GM12878 (cell line): ENCODE measurements at regions not wholly inside any gene's neighbourhood (a gene's known extent, or its start where the extent isn't known, plus 50 kb on each side); places are given as distances from the start of the nearest gene placed in this dataset.

ENCODE experiments used
- ATAC-seq: fragments of 200-7000 bp; cut with Tn5 transposase; 3 replicates; pipeline ENCODE4 v1.9.1; 2020; ENCODE audit warnings: mild to moderate bottlenecking, moderate library complexity
- BruUV-seq: library from RNA; stranded (reverse); fragments of 400-500 nt; replicated peaks from 2 replicates; lab custom pipeline; 2021; lab: Mats Ljungman, UMichigan
- CTCF ChIA-PET: fragments of 300-600 bp; sonication (Branson Sonifier 250); formaldehyde crosslinking; extraction: SDS; loops from one replicate; lab custom pipeline; 2021; ENCODE audit warnings: inconsistent platforms; lab: Yijun Ruan, JAX
- POLR2A ChIA-PET: fragments of 350-600 bp; formaldehyde crosslinking; extraction: SDS; loops from one replicate; lab custom pipeline; 2021; ENCODE audit warnings: inconsistent platforms; lab: Charles Lee
- RAD21 ChIA-PET: fragments of 300-600 bp; sonication (Branson Sonifier 250); formaldehyde crosslinking; loops from one replicate; lab custom pipeline; 2023; ENCODE audit warnings: antibody characterized with exemption; ENCODE audit not compliant: unreplicated experiment; lab: Charles Lee
- SMC1A ChIA-PET: fragments of 300-600 bp; sonication (Branson Sonifier 250); formaldehyde crosslinking; loops from one replicate; lab custom pipeline; 2023; ENCODE audit not compliant: unreplicated experiment, uncharacterized antibody; lab: Charles Lee
- DNase-seq: peaks from one replicate; pipeline ENCODE4 v3.0.0-alpha.2; 2011; ENCODE audit warnings: low read depth, low spot score
- FAIRE-seq: peaks from 3 replicates; lab custom pipeline; 2011; peaks lifted over from hg19 to GRCh38; lab: Jason Lieb, UNC
- H2AFZ ChIP-seq: 2 replicates; pipeline ENCODE4 v1.6.0; 2011; ENCODE audit warnings: low read depth, low read length, control low read depth; ENCODE audit not compliant: control insufficient read depth
- H3K27ac ChIP-seq: 2 replicates; pipeline ENCODE4 v1.5.1; 2011; ENCODE audit warnings: control low read depth; ENCODE audit not compliant: control insufficient read depth, insufficient read depth
- H3K27me3 ChIP-seq, 2 experiments: replicated peaks in 1 of 2; 2 replicates each; pipeline versions ENCODE4 v1.6.0 to v1.6.1; 2011; ENCODE audit warnings: low read length in 1 of 2; ENCODE audit not compliant: control insufficient read depth in 2 of 2, insufficient read depth in 2 of 2
- H3K36me3 ChIP-seq, 2 experiments: 2 replicates each; pipeline ENCODE4 v1.5.1; 2011; ENCODE audit warnings: low read length in 1 of 2; ENCODE audit not compliant: control insufficient read depth in 2 of 2, insufficient read depth in 2 of 2
- H3K4me1 ChIP-seq: 2 replicates; pipeline ENCODE4 v1.6.1; 2011; ENCODE audit warnings: mild to moderate bottlenecking, low read length, moderate library complexity, mixed read lengths; ENCODE audit not compliant: control insufficient read depth, insufficient read depth
- H3K4me2 ChIP-seq: 2 replicates; pipeline ENCODE4 v1.6.0; 2011; ENCODE audit warnings: control low read depth; ENCODE audit not compliant: control insufficient read depth, insufficient read depth
- H3K4me3 ChIP-seq: fragments of 200-600 bp; sonication (generic); 2 replicates; pipeline ENCODE4 v1.5.1; 2016
- H3K79me2 ChIP-seq: 2 replicates; pipeline ENCODE4 v1.6.0; 2011; ENCODE audit warnings: low read length; ENCODE audit not compliant: control insufficient read depth, insufficient read depth
- H3K9ac ChIP-seq: 2 replicates; pipeline ENCODE4 v1.8.0; 2011; ENCODE audit warnings: low read length, control low read depth, mixed read lengths; ENCODE audit not compliant: control insufficient read depth, insufficient read depth
- H3K9me3 ChIP-seq: replicated peaks from 3 replicates; pipeline ENCODE4 v1.5.1; 2011; ENCODE audit warnings: mild to moderate bottlenecking, low read length; ENCODE audit not compliant: control insufficient read depth, insufficient read depth
- H4K20me1 ChIP-seq: 2 replicates; pipeline ENCODE4 v1.6.0; 2011; ENCODE audit not compliant: control insufficient read depth, insufficient read depth
- KDM1A ChIP-seq: fragments of 200-600 bp; sonication (generic); IDR thresholded peaks from 2 replicates; pipeline ENCODE4 v1.6.1; 2016; ENCODE audit warnings: borderline replicate concordance
- WGBS: methylation state at CpG from one replicate; pipeline ENCODE4 v1.1.6; 2016; ENCODE audit warnings: low lambda C conversion rate; ENCODE audit not compliant: insufficient replicate concordance, insufficient coverage; ENCODE audit errors: missing lambda C conversion rate; 5-methylcytosine and 5-hydroxymethylcytosine counted together
- in situ Hi-C: fragments of 300-500 bp; cut with MboI; formaldehyde crosslinking; loops from 9 replicates; pipeline ENCODE4 v1.14.3; 2018; ENCODE audit warnings: mixed read lengths
- intact Hi-C: fragments of 100-400 bp; cut with micrococcal nuclease; formaldehyde crosslinking; loops from one replicate; pipeline ENCODE4 v1.14.2; 2022; ENCODE audit not compliant: unreplicated experiment
- TF ChIP-seq, protein P1 (sequence below): IDR thresholded peaks from 2 replicates; pipeline ENCODE4 v1.6.1; 2012; ENCODE audit warnings: mild to moderate bottlenecking, low read depth, low read length

DNA sequence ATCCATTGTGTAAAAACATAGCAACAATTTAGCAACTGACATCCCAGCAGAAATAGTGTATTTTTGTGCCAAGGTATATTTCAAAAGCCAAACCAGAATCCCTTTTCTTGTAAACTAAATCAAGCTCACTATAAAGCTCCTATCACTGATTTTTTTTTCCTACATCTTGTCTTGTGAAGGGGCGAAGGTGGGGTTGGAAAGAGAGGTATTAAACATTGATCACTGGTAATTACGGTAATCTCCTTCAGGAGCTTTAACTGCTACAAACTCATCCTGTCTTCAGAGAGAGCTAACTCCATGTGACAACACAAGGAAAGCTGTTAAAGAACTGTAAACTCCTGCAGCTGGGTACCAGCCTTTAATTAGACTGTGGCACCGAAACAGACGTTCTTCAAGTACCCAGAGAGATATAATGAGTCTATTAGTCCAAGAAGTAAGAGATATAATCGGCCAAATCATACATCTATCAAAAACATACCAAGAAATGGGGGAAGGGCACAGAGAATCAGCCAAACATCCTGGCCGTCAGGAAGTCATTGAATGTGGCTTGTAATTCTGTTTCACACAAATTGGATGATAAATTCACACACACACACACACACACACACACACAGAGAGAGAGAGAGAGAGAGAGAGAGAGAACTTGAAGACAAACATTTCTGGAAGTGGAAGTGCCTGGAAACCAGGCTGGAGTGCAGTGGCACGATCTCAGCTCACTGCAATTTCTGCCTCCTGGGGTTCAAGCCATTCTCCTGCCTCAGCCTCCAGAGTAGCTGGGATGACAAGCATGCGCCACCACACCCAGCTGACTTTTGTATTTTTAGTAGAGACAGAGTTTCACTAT, 111.9 kb upstream of the PPARGC1A start:
- Histone ChIP-seq H3K9ac (no peak overlapping the region), H2AFZ (no peak overlapping the region), H3K27ac (no peak overlapping the region), H3K9me3 (no peaks in the 10 kb centered on the region), H3K4me1 (no peaks in the 10 kb centered on the region), H3K36me3 (no peaks in the 10 kb centered on the region), H3K4me2 (no peak overlapping the region), H3K4me3 (no peak overlapping the region), H3K27me3 (no peaks in the 10 kb centered on the region), H4K20me1 (no peaks in the 10 kb centered on the region), H3K79me2 (no peaks in the 10 kb centered on the region)
- ChIA-PET POLR2A (no interaction called here), SMC1A (interaction anchor here (0.6 to 1.2 kb wide), 2 partner anchors 17 to 737 kb away, joined by 3 to 5 read pairs; no protein-coding TSS in a partner anchor), RAD21 (no interaction called here), CTCF (interaction anchor here (0.6 kb wide), 1 partner anchor 41 kb away, joined by 3 read pairs; no protein-coding TSS in a partner anchor)
- in situ Hi-C loops (no loop called here), intact Hi-C loops (no loop called here)
- ATAC-seq (no peak), DNase-seq (no peak), FAIRE-seq (no peak)
- TF ChIP-seq KDM1A, result no peak
- TF ChIP-seq, protein P1, sequence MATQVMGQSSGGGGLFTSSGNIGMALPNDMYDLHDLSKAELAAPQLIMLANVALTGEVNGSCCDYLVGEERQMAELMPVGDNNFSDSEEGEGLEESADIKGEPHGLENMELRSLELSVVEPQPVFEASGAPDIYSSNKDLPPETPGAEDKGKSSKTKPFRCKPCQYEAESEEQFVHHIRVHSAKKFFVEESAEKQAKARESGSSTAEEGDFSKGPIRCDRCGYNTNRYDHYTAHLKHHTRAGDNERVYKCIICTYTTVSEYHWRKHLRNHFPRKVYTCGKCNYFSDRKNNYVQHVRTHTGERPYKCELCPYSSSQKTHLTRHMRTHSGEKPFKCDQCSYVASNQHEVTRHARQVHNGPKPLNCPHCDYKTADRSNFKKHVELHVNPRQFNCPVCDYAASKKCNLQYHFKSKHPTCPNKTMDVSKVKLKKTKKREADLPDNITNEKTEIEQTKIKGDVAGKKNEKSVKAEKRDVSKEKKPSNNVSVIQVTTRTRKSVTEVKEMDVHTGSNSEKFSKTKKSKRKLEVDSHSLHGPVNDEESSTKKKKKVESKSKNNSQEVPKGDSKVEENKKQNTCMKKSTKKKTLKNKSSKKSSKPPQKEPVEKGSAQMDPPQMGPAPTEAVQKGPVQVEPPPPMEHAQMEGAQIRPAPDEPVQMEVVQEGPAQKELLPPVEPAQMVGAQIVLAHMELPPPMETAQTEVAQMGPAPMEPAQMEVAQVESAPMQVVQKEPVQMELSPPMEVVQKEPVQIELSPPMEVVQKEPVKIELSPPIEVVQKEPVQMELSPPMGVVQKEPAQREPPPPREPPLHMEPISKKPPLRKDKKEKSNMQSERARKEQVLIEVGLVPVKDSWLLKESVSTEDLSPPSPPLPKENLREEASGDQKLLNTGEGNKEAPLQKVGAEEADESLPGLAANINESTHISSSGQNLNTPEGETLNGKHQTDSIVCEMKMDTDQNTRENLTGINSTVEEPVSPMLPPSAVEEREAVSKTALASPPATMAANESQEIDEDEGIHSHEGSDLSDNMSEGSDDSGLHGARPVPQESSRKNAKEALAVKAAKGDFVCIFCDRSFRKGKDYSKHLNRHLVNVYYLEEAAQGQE, result no peak
- no TSS peak for BruUV-seq
- WGBS, result 31% methylated on average over 8 of the region's 8 CpGs
